Transverse colon (tissue), 4 donors: ENCODE measurements at regions not wholly inside any gene's neighbourhood (a gene's known extent, or its start where the extent isn't known, plus 50 kb on each side); places are given as distances from the start of the nearest gene placed in this dataset.

Experiments
- DNase-seq: peaks from one replicate; pipeline ENCODE4 v3.0.0-alpha.2; 2019
- H3K27ac ChIP-seq, 4 donors: fragments of 200-600 bp; sonication (generic); 2 replicates each; pipeline ENCODE4 v1.5.1; 2016 to 2018; ENCODE audit warnings: inconsistent platforms in 4 of 4
- H3K27me3 ChIP-seq: fragments of 200-600 bp; sonication (generic); 2 replicates; pipeline ENCODE4 v1.5.1; 2017; ENCODE audit warnings: inconsistent platforms
- H3K36me3 ChIP-seq, 4 donors: fragments of 200-600 bp; sonication (generic); 2 replicates each; pipeline ENCODE4 v1.5.1; 2017 to 2019; ENCODE audit warnings: inconsistent platforms in 4 of 4
- H3K4me1 ChIP-seq, 4 donors: fragments of 200-600 bp; sonication (generic); 2 replicates each; pipeline ENCODE4 v1.5.1; 2017 to 2020; ENCODE audit warnings: inconsistent platforms in 4 of 4
- H3K4me3 ChIP-seq, 4 donors: fragments of 200-600 bp; sonication (generic); 1 replicate in 1 of 4; 2 replicates in 3 of 4; pipeline versions ENCODE4 v1.5.1 to v1.6.1; 2017 to 2019; ENCODE audit warnings: inconsistent platforms in 4 of 4
- H3K9me3 ChIP-seq, 2 donors: fragments of 200-600 bp; sonication (generic); 2 replicates each; pipeline ENCODE4 v1.5.1; 2017 to 2019; ENCODE audit warnings: inconsistent platforms in 2 of 2
- CTCF ChIP-seq, 5 experiments: fragments of 200-600 bp in 3 of 5; fragments of 450-650 bp in 2 of 5; sonication (generic) in 3 of 5; IDR thresholded peaks; 1 replicate in 2 of 5; 2 replicates in 3 of 5; pipeline ENCODE4 v1.5.1; 2016 to 2017; ENCODE audit warnings: antibody characterized with exemption in 5 of 5, inconsistent platforms in 3 of 5, mild to moderate bottlenecking in 2 of 5, moderate library complexity in 1 of 5
- EP300 ChIP-seq: sonication (generic); formaldehyde crosslinking; IDR thresholded peaks from one replicate; pipeline ENCODE4 v1.6.1; 2017; ENCODE audit warnings: antibody characterized with exemption, low read depth
- POLR2A ChIP-seq: fragments of 450-650 bp; IDR thresholded peaks from one replicate; pipeline ENCODE4 v1.6.1; 2016; ENCODE audit warnings: antibody characterized with exemption, mild to moderate bottlenecking, moderate library complexity
- POLR2AphosphoS5 ChIP-seq, 3 donors: sonication (generic); formaldehyde crosslinking; IDR thresholded peaks; one replicate each; pipeline ENCODE4 v1.6.1; 2016; ENCODE audit warnings: antibody characterized with exemption in 3 of 3
- WGBS, 2 donors: methylation state at CpG; one replicate each; pipeline ENCODE4 v1.1.5; 2018; ENCODE audit warnings: low coverage in 1 of 2; 5-methylcytosine and 5-hydroxymethylcytosine counted together
- in situ Hi-C, 4 donors: fragments of 200-750 bp; cut with MboI; loops; one replicate each; pipeline versions ENCODE4 v1.15.0 to v1.15.1; 2017; ENCODE audit warnings: low sequenced_read_pairs in 3 of 4, low pct_ligation_motif_present in 1 of 4, low pct_unique_long_range_greater_than_20kb in 1 of 4
- intact Hi-C: fragments of 100-400 bp; cut with DNase I; formaldehyde crosslinking; loops from one replicate; pipeline ENCODE4 v1.15.1; 2023; ENCODE audit warnings: low total_unique reads

GRCh38 chr6:112743323-112743722 is 396.2 kb downstream of the RFPL4B start:
- in situ Hi-C loops = no loop called here
- 90 to 97% methylated on average over 1 of the region's 1 CpG for WGBS, 2 donors
- TF ChIP-seq POLR2AphosphoS5 (IDR thresholded peaks at IDR 0.05) = no peak
- TF ChIP-seq EP300 = no peak
- TF ChIP-seq CTCF (IDR thresholded peaks at IDR 0.05) = no peak
- no peak for TF ChIP-seq POLR2A
- intact Hi-C loops = no loop called here
- Histone ChIP-seq H3K27ac (no peak overlapping the region), H3K27me3 (no peaks in the 10 kb centered on the region), H3K36me3 (no peaks in the 10 kb centered on the region), H3K4me3 (no peak overlapping the region), H3K9me3 (no peaks in the 10 kb centered on the region), H3K4me1 (no peaks in the 10 kb centered on the region)
- no peak for DNase-seq

- no peak for DNase-seq
- Histone ChIP-seq H3K27ac (no peak overlapping the region), H3K4me1 (no peaks in the 10 kb centered on the region), H3K36me3 (no peaks in the 10 kb centered on the region), H3K27me3 (no peaks in the 10 kb centered on the region), H3K9me3 (no peaks in the 10 kb centered on the region), H3K4me3 (no peak overlapping the region)
- 46 to 54% methylated on average over 4 of the region's 4 CpGs for WGBS, 2 donors
- no peak for TF ChIP-seq POLR2AphosphoS5 (IDR thresholded peaks at IDR 0.05)
- no peak for TF ChIP-seq POLR2A
- TF ChIP-seq CTCF (IDR thresholded peaks at IDR 0.05) = no peak
- no peak for TF ChIP-seq EP300
- intact Hi-C loops (loop anchor here (2.0 kb wide), 1 partner anchor 194 kb away; no protein-coding TSS in a partner anchor), in situ Hi-C loops (no loop called here)
Measured at GRCh38 chr6:112744827-112745226, 397.7 kb downstream of the RFPL4B start.

- Histone ChIP-seq H3K4me1 (no peaks in the 10 kb centered on the region), H3K4me3 (no peak overlapping the region), H3K27me3 (no peaks in the 10 kb centered on the region), H3K9me3 (no peaks in the 10 kb centered on the region), H3K27ac (no peak overlapping the region), H3K36me3 (no peaks in the 10 kb centered on the region)
- TF ChIP-seq POLR2A (no peak), EP300 (no peak), POLR2AphosphoS5 (IDR thresholded peaks at IDR 0.05) (no peak), CTCF (IDR thresholded peaks at IDR 0.05) (no peak)
- intact Hi-C loops (loop anchor here (2.0 kb wide), 1 partner anchor 195 kb away; no protein-coding TSS in a partner anchor), in situ Hi-C loops (no loop called here)
- DNase-seq = no peak
- WGBS, 2 donors = 32 to 35% methylated on average over 1 of the region's 1 CpG
Measured at GRCh38 chr6:112745765-112746164, 398.6 kb downstream of the RFPL4B start.

- 67 to 95% methylated on average over 5 of the region's 5 CpGs for WGBS, 2 donors
- Histone ChIP-seq H3K4me1 (no peaks in the 10 kb centered on the region), H3K36me3 (no peaks in the 10 kb centered on the region), H3K9me3 (no peaks in the 10 kb centered on the region), H3K27ac (no peak overlapping the region), H3K4me3 (no peak overlapping the region), H3K27me3 (no peaks in the 10 kb centered on the region)
- TF ChIP-seq POLR2AphosphoS5 (IDR thresholded peaks at IDR 0.05) (no peak), POLR2A (no peak), EP300 (no peak), CTCF (IDR thresholded peaks at IDR 0.05) (no peak)
- intact Hi-C loops = no loop called here
- in situ Hi-C loops = no loop called here
- no peak for DNase-seq
Measured at GRCh38 chr6:112749673-112750072, 402.5 kb downstream of the RFPL4B start.
